ENCODE measurements at regions not wholly inside any gene's neighbourhood (a gene's known extent, or its start where the extent isn't known, plus 50 kb on each side); places are given as distances from the start of the nearest gene placed in this dataset.

GRCh38 chr5:168047669-168048111 is 243.8 kb upstream of the WWC1 start:
- H3K36me3 ChIP-seq (replicated peaks in 1 of 2; ENCODE audit: control extremely low read depth in 1 of 2, control insufficient read depth in 1 of 2, extremely low read depth in 1 of 2, insufficient read depth in 2 of 2, low read length in 1 of 2): no peaks in the 10 kb centered on the region
- no peaks in the 10 kb centered on the region for H3K4me1 ChIP-seq (ENCODE audit: control insufficient read depth in 2 of 2, insufficient read depth in 2 of 2, low read length in 2 of 2)
- CTCF ChIA-PET: no interaction called here
- H3K4me2 ChIP-seq (replicated peaks; ENCODE audit: low read depth, low read length, poor library complexity, severe bottlenecking): no peak overlapping the region
- intact Hi-C loops (cut with micrococcal nuclease): no loop called here
- 0% methylated on average over 1 of the region's 1 CpG for WGBS (ENCODE audit: insufficient coverage)
- H3K9ac ChIP-seq (ENCODE audit: low read length): no peak overlapping the region
- no peak for DNase-seq
- H3K4me1 Mint-ChIP-seq: no peaks in the 10 kb centered on the region
- no peak overlapping the region for H3K4me3 Mint-ChIP-seq
- no peak for ATAC-seq (ENCODE audit: low read depth)
- H3K27ac Mint-ChIP-seq: no peak overlapping the region
- POLR2A ChIA-PET: no interaction called here
- H3K27me3 ChIP-seq (replicated peaks in 1 of 4; ENCODE audit: control extremely low read depth in 1 of 4, control insufficient read depth in 3 of 4, insufficient read depth in 4 of 4, low read length in 3 of 4): no peaks in the 10 kb centered on the region
- no peaks in the 10 kb centered on the region for H3K9me3 Mint-ChIP-seq (ENCODE audit: insufficient read depth)
- H3K27ac ChIP-seq (ENCODE audit: low read length in 2 of 2): no peak overlapping the region
- H4K20me1 ChIP-seq (ENCODE audit: control insufficient read depth, insufficient read depth, low read length, poor library complexity, severe bottlenecking): no peaks in the 10 kb centered on the region
- H2AFZ ChIP-seq (ENCODE audit: insufficient read depth, low read depth, low read length, poor library complexity, severe bottlenecking): no peak overlapping the region
- no peaks in the 10 kb centered on the region for H3K27me3 Mint-ChIP-seq
- TF ChIP-seq EZH2 (IDR thresholded peaks at IDR 0.05; ENCODE audit: borderline replicate concordance, insufficient read depth, low read depth, low read length, poor library complexity, severe bottlenecking): no peak
- no peak for TF ChIP-seq CTCF (IDR thresholded peaks at IDR 0.05)
- no peak overlapping the region for H3K4me3 ChIP-seq (ENCODE audit: control extremely low read depth in 1 of 5, extremely low read depth in 1 of 5, insufficient read depth in 1 of 5, low read depth in 2 of 5, low read length in 4 of 5)
- H3K79me2 ChIP-seq (ENCODE audit: control insufficient read depth, insufficient read depth, low read length): no peaks in the 10 kb centered on the region
- H3K9me3 ChIP-seq (ENCODE audit: control extremely low read depth in 1 of 3, control insufficient read depth in 2 of 3, insufficient read depth in 1 of 3, low read length in 2 of 3): no peaks in the 10 kb centered on the region

GRCh38 chr5:168048486-168048885 is 243.0 kb upstream of the WWC1 start:
- Histone ChIP-seq H2AFZ (ENCODE audit: insufficient read depth, low read depth, low read length, poor library complexity, severe bottlenecking) (no peak overlapping the region), H3K27ac (ENCODE audit: low read length in 2 of 2) (no peak overlapping the region), H3K27me3 (replicated peaks in 1 of 4; ENCODE audit: control extremely low read depth in 1 of 4, control insufficient read depth in 3 of 4, insufficient read depth in 4 of 4, low read length in 3 of 4) (no peaks in the 10 kb centered on the region), H4K20me1 (ENCODE audit: control insufficient read depth, insufficient read depth, low read length, poor library complexity, severe bottlenecking) (no peaks in the 10 kb centered on the region), H3K4me3 (ENCODE audit: control extremely low read depth in 1 of 5, extremely low read depth in 1 of 5, insufficient read depth in 1 of 5, low read depth in 2 of 5, low read length in 4 of 5) (no peak overlapping the region), H3K9me3 (ENCODE audit: control extremely low read depth in 1 of 3, control insufficient read depth in 2 of 3, insufficient read depth in 1 of 3, low read length in 2 of 3) (no peaks in the 10 kb centered on the region), H3K79me2 (ENCODE audit: control insufficient read depth, insufficient read depth, low read length) (no peaks in the 10 kb centered on the region), H3K9ac (ENCODE audit: low read length) (no peak overlapping the region), H3K36me3 (replicated peaks in 1 of 2; ENCODE audit: control extremely low read depth in 1 of 2, control insufficient read depth in 1 of 2, extremely low read depth in 1 of 2, insufficient read depth in 2 of 2, low read length in 1 of 2) (no peaks in the 10 kb centered on the region), H3K4me2 (replicated peaks; ENCODE audit: low read depth, low read length, poor library complexity, severe bottlenecking) (no peak overlapping the region), H3K4me1 (ENCODE audit: control insufficient read depth in 2 of 2, insufficient read depth in 2 of 2, low read length in 2 of 2) (no peaks in the 10 kb centered on the region)
- WGBS (ENCODE audit: insufficient coverage): no CpG with 5 or more reads among the region's 1 CpG
- Mint-ChIP-seq H3K4me1 (no peaks in the 10 kb centered on the region), H3K4me3 (no peak overlapping the region), H3K9me3 (ENCODE audit: insufficient read depth) (no peaks in the 10 kb centered on the region), H3K27me3 (no peaks in the 10 kb centered on the region), H3K27ac (no peak overlapping the region)
- DNase-seq (no peak), ATAC-seq (ENCODE audit: low read depth) (no peak)
- intact Hi-C loops (cut with micrococcal nuclease): no loop called here
- TF ChIP-seq EZH2 (IDR thresholded peaks at IDR 0.05; ENCODE audit: borderline replicate concordance, insufficient read depth, low read depth, low read length, poor library complexity, severe bottlenecking) (no peak), CTCF (IDR thresholded peaks at IDR 0.05) (no peak)
- ChIA-PET CTCF (no interaction called here), POLR2A (no interaction called here)
